Thyroid gland (tissue), 4 donors: ENCODE measurements at regions not wholly inside any gene's neighbourhood (a gene's known extent, or its start where the extent isn't known, plus 50 kb on each side); places are given as distances from the start of the nearest gene placed in this dataset.

Experiments used
- DNase-seq, 2 donors: peaks; one replicate each; pipeline ENCODE4 v3.0.0-alpha.2; 2019
- H3K27ac ChIP-seq, 3 donors: fragments of 200-600 bp; sonication (generic); 1 replicate in 2 of 3; 2 replicates in 1 of 3; pipeline ENCODE4 v1.5.1; 2016 to 2019; ENCODE audit warnings: mild to moderate bottlenecking in 1 of 3, moderate library complexity in 1 of 3
- H3K27me3 ChIP-seq: fragments of 200-600 bp; sonication (generic); one replicate; pipeline ENCODE4 v1.5.1; 2019
- H3K36me3 ChIP-seq, 2 donors: fragments of 200-600 bp; sonication (generic); one replicate each; pipeline ENCODE4 v1.5.1; 2016 to 2019
- H3K4me1 ChIP-seq, 2 donors: fragments of 200-600 bp; sonication (generic); one replicate each; pipeline ENCODE4 v1.5.1; 2017 to 2019
- H3K4me3 ChIP-seq, 3 donors: fragments of 200-600 bp; sonication (generic); replicated peaks in 1 of 3; 1 replicate in 2 of 3; 2 replicates in 1 of 3; pipeline ENCODE4 v1.5.1; 2016; ENCODE audit warnings: mild to moderate bottlenecking in 1 of 3
- H3K9me3 ChIP-seq: fragments of 200-600 bp; sonication (generic); one replicate; pipeline ENCODE4 v1.5.1; 2017
- CTCF ChIP-seq, 6 experiments: fragments of 200-600 bp in 3 of 6; fragments of 450-650 bp in 3 of 6; sonication (generic) in 3 of 6; IDR thresholded peaks; one replicate each; pipeline ENCODE4 v1.5.1; 2016 to 2019; ENCODE audit warnings: antibody characterized with exemption in 6 of 6, mild to moderate bottlenecking in 2 of 6, inconsistent platforms in 1 of 6, moderate library complexity in 1 of 6
- POLR2A ChIP-seq, 2 donors: fragments of 450-650 bp; IDR thresholded peaks; one replicate each; pipeline ENCODE4 v1.6.1; 2017; ENCODE audit warnings: antibody characterized with exemption in 2 of 2, mild to moderate bottlenecking in 2 of 2, moderate library complexity in 1 of 2
- WGBS, 2 donors: methylation state at CpG; one replicate each; pipeline ENCODE4 v1.1.5; 2017; 5-methylcytosine and 5-hydroxymethylcytosine counted together
- intact Hi-C: fragments of 100-400 bp; cut with DNase I; formaldehyde crosslinking; loops from one replicate; pipeline ENCODE4 v1.15.1; 2023

- H3K27me3 ChIP-seq = no peaks in the 10 kb centered on the region
- intact Hi-C loops = no loop called here
- H3K27ac ChIP-seq = no peak overlapping the region
- no peak for DNase-seq
- no peak overlapping the region for H3K4me3 ChIP-seq
- H3K4me1 ChIP-seq = no peaks in the 10 kb centered on the region
- H3K36me3 ChIP-seq = no peaks in the 10 kb centered on the region
- TF ChIP-seq CTCF (IDR thresholded peaks at IDR 0.05) (no peak), POLR2A (IDR thresholded peaks at IDR 0.05) (no peak)
- WGBS, 2 donors = 78 to 92% methylated on average over 5 of the region's 5 CpGs
- no peaks in the 10 kb centered on the region for H3K9me3 ChIP-seq
These were observed 238.5 kb upstream of the ZNF385D start for GRCh38 chr3:21989341-21990042.

DNA sequence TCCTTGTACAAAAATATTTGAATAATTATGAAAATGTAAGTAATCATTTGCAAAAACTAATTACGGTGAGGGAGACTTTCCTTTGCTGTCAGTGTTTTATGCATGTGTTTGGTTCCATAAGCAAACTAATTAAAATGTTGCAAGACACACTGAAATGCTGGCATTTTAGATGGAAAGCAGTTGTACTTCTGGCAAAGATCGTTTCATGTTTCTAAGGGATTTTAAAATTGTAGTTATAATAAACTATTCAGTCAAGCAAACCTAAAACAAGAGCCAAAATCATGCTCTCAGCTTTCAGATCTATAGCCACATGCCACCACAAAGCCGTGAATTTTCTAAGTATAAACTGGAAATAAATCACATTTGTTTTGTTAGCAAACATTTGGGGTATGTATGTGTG lies 240.1 kb upstream of the ZNF385D start:
- H3K9me3 ChIP-seq = no peaks in the 10 kb centered on the region
- TF ChIP-seq POLR2A (IDR thresholded peaks at IDR 0.05) (no peak), CTCF (IDR thresholded peaks at IDR 0.05) (no peak)
- H3K4me1 ChIP-seq = no peaks in the 10 kb centered on the region
- H3K4me3 ChIP-seq = no peak overlapping the region
- intact Hi-C loops = no loop called here
- 75 to 80% methylated on average over 3 of the region's 3 CpGs for WGBS, 2 donors
- no peak overlapping the region for H3K27ac ChIP-seq
- H3K36me3 ChIP-seq = no peaks in the 10 kb centered on the region
- H3K27me3 ChIP-seq = no peaks in the 10 kb centered on the region
- no peak for DNase-seq

GRCh38 chr3:21995079-21995607 lies 244.1 kb upstream of the ZNF385D start:
- intact Hi-C loops = no loop called here
- Histone ChIP-seq H3K36me3 (no peaks in the 10 kb centered on the region), H3K4me3 (no peak overlapping the region), H3K27me3 (no peaks in the 10 kb centered on the region), H3K4me1 (no peaks in the 10 kb centered on the region), H3K27ac (no peak overlapping the region), H3K9me3 (no peaks in the 10 kb centered on the region)
- WGBS, 2 donors = 55 to 77% methylated on average over 2 of the region's 2 CpGs
- TF ChIP-seq POLR2A (IDR thresholded peaks at IDR 0.05) (no peak), CTCF (IDR thresholded peaks at IDR 0.05) (no peak)
- DNase-seq = no peak

GRCh38 chr3:22007368-22007767 lies 256.4 kb upstream of the ZNF385D start:
- Histone ChIP-seq H3K9me3 (no peaks in the 10 kb centered on the region), H3K4me3 (no peak overlapping the region), H3K27me3 (no peaks in the 10 kb centered on the region), H3K4me1 (no peaks in the 10 kb centered on the region), H3K36me3 (no peaks in the 10 kb centered on the region), H3K27ac (no peak overlapping the region)
- WGBS, 2 donors = 90% methylated on average over 2 of the region's 2 CpGs
- DNase-seq = no peak
- intact Hi-C loops = no loop called here
- no peak for TF ChIP-seq POLR2A (IDR thresholded peaks at IDR 0.05)
- TF ChIP-seq CTCF (IDR thresholded peaks at IDR 0.05) = no peak

- H3K27me3 ChIP-seq = no peaks in the 10 kb centered on the region
- no peaks in the 10 kb centered on the region for H3K9me3 ChIP-seq
- DNase-seq = no peak
- intact Hi-C loops = no loop called here
- no peaks in the 10 kb centered on the region for H3K4me1 ChIP-seq
- H3K4me3 ChIP-seq = no peak overlapping the region
- no peaks in the 10 kb centered on the region for H3K36me3 ChIP-seq
- H3K27ac ChIP-seq = no peak overlapping the region
- 84 to 85% methylated on average over 2 of the region's 2 CpGs for WGBS, 2 donors
- TF ChIP-seq CTCF (IDR thresholded peaks at IDR 0.05) (no peak), POLR2A (IDR thresholded peaks at IDR 0.05) (no peak)
These were observed 260.0 kb upstream of the ZNF385D start for GRCh38 chr3:22010997-22011396.
